ENCODE measurements at regions not wholly inside any gene's neighbourhood (a gene's known extent, or its start where the extent isn't known, plus 50 kb on each side); places are given as distances from the start of the nearest gene placed in this dataset.

DNA sequence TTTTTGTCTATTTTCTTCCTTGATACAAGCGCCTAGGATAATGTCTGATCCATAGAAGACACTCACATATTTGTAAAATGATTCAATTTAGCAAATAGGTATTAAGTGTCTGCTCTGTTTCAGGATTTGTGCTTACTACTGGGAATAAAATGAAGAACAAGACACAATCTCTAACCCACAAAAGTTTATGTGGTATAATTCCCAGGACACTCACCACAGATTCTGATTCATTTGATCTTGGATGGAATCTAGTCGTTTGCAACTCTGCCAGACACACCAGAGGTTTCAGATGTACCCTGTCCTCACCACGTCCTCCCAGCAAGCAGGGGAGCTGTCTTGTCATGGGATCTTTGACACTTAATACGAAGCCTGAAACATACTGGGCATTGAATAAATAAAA, 208.3 kb downstream of the LRIG3 start:
- TF ChIP-seq POLR2A (IDR thresholded peaks at IDR 0.05; ENCODE audit: low read depth, low read length), result no peak
- TF ChIP-seq, protein P1, sequence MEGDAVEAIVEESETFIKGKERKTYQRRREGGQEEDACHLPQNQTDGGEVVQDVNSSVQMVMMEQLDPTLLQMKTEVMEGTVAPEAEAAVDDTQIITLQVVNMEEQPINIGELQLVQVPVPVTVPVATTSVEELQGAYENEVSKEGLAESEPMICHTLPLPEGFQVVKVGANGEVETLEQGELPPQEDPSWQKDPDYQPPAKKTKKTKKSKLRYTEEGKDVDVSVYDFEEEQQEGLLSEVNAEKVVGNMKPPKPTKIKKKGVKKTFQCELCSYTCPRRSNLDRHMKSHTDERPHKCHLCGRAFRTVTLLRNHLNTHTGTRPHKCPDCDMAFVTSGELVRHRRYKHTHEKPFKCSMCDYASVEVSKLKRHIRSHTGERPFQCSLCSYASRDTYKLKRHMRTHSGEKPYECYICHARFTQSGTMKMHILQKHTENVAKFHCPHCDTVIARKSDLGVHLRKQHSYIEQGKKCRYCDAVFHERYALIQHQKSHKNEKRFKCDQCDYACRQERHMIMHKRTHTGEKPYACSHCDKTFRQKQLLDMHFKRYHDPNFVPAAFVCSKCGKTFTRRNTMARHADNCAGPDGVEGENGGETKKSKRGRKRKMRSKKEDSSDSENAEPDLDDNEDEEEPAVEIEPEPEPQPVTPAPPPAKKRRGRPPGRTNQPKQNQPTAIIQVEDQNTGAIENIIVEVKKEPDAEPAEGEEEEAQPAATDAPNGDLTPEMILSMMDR (conservative IDR thresholded peaks at IDR 0.05; ENCODE audit: low read depth, low read length), result no peak
- no peak for TF ChIP-seq CHD1 (IDR thresholded peaks at IDR 0.05; ENCODE audit: low read depth, low read length)
- TF ChIP-seq MXI1 (IDR thresholded peaks at IDR 0.05; ENCODE audit: borderline replicate concordance, low read depth, low read length), result no peak
- no peak for TF ChIP-seq CEBPB (IDR thresholded peaks at IDR 0.05; ENCODE audit: low read depth, low read length)
